Fibroblast of mammary gland (primary cell): ENCODE measurements at regions not wholly inside any gene's neighbourhood (a gene's known extent, or its start where the extent isn't known, plus 50 kb on each side); places are given as distances from the start of the nearest gene placed in this dataset.

ENCODE experiments used
- DNase-seq: peaks from one replicate; pipeline ENCODE4 v3.0.0-alpha.2; 2010; ENCODE audit warnings: low read depth
- H3K4me3 ChIP-seq: 2 replicates; pipeline ENCODE4 v1.5.1; 2011; ENCODE audit warnings: low read depth, mild to moderate bottlenecking, low read length, moderate library complexity; ENCODE audit not compliant: control insufficient read depth
- TF ChIP-seq, protein P1 (sequence below): conservative IDR thresholded peaks from 2 replicates; pipeline ENCODE4 v1.5.1; 2011; ENCODE audit warnings: low read depth, low read length, inconsistent platforms; ENCODE audit not compliant: control insufficient read depth, insufficient read depth

DNA sequence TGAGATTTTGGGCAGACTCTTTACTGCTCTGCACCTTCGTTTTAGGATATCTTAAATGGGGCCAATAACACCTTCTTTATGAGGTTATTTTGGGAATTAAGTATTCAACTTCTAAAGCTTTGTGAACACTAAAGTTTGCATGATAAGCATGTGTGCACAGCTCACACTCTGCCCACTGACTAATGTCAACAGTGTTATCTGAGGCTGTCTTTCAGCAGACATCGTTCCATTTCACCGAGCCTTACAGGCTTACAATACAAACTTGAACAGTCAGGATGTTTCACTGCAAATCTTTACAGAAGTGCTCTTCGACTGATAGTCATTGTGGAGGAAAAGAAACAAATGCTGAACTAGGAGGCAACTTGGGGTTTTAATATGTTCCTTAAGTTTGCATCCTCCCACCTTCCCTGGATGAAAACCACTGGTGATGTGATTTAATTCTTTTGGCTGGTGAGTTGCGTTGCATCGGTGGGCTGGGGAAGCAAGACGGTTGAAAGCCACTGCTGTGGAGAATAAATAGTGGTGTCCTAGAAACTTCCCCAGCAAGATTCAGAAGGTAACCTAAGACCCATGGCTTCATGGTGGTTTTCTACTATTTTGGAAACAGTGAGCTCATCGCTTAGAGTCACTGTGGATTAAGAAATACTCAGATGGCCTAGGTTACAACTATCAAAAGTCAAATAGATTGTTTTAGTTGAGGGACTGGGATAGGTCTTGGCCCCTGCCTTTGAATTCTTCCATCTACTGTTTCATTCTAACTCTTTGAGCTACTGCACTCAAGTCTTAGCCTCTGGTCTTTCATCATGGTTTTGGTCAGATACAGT is 167.2 kb upstream of the MAP3K7 start:
- H3K4me3 ChIP-seq: no peak overlapping the region
- DNase-seq: no peak
- TF ChIP-seq, protein P1, sequence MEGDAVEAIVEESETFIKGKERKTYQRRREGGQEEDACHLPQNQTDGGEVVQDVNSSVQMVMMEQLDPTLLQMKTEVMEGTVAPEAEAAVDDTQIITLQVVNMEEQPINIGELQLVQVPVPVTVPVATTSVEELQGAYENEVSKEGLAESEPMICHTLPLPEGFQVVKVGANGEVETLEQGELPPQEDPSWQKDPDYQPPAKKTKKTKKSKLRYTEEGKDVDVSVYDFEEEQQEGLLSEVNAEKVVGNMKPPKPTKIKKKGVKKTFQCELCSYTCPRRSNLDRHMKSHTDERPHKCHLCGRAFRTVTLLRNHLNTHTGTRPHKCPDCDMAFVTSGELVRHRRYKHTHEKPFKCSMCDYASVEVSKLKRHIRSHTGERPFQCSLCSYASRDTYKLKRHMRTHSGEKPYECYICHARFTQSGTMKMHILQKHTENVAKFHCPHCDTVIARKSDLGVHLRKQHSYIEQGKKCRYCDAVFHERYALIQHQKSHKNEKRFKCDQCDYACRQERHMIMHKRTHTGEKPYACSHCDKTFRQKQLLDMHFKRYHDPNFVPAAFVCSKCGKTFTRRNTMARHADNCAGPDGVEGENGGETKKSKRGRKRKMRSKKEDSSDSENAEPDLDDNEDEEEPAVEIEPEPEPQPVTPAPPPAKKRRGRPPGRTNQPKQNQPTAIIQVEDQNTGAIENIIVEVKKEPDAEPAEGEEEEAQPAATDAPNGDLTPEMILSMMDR: no peak

DNA sequence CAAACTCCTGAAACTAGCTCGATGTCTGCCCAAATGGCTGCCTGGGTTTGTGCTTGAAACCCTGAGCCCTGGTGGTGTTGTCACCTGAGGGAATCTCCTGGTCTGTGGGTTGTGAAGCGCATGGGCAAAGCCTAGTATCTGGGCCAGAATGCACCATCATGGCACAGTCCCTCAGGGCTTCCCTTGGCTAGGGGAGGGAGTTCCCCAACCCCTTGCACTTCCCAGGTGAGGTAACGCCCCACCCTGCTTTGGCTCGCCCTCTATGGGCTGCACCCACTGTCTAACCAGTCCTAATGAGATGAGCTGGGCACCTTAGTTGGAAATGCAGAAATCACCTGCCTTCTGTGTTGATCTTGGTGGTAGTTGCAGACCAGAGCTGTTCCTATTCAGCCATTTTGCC is 152.9 kb upstream of the MAP3K7 start:
- TF ChIP-seq, protein P1: no peak
- H3K4me3 ChIP-seq: no peak overlapping the region
- no peak for DNase-seq

DNA sequence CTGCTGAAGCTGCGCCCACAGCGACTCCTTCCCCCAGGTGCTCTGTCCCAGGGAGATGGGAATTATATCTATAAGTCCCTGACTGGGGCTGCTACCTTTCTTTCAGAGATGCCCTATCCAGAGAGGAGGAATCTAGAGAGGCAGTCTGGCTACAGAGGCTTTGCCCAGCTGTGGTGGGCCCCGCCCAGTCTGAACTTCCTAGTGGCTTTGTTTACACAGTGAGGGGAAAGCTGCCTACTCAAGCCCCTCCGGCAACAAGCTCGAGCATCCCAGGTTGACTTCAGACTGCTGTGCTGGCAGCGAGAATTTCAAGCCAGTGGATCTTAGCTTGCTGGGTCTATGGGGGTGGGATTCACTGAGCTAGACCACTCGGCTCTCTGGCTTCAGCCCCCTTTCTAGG is 152.5 kb upstream of the MAP3K7 start:
- H3K4me3 ChIP-seq: no peak overlapping the region
- TF ChIP-seq, protein P1: no peak
- no peak for DNase-seq

DNA sequence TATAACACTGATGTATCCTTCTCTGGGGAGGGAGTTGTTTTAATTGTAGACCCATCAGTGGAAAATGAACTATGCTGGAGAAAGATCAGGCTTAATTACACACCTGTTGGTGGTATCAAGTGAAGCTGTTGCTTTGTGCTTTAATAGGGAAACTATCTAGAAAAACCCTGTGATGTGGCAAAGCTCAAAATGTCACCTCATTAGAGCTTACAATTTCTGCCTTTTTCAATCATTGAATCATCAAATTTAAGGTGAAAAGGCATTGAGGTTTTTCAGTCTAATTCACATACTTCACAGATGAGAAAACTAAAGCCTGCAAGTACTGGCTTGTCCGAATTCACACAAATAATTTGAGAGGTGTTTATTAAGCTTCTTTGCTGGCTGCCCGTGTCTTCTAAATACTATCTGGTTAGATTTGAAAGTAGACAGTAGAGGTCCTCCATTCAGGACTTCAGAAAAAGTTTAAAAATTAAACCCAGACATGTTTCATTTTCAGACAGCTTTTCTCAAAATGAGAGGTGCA is 143.3 kb upstream of the MAP3K7 start:
- TF ChIP-seq, protein P1: no peak
- no peak for DNase-seq
- H3K4me3 ChIP-seq: no peak overlapping the region

DNA sequence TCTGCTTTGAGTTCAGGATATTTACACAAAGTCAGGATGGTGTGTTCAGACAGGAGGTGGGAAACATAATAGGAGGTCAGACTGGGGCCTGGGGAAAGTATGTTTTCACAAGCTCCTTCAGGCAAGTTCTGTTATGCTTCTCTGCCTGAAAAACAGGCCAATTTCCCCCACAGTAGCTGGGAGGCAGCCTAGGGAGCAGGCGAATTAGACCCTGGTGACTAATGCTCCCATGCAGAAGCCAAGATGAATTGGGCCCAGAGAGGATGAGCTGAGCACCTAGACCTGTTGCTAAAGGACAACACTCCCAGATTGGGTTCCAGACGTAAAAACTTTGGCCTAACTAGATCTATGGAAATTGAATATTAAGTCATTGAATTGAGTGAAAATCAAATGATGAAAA is 142.2 kb upstream of the MAP3K7 start:
- no peak overlapping the region for H3K4me3 ChIP-seq
- DNase-seq: no peak
- TF ChIP-seq, protein P1: no peak

DNA sequence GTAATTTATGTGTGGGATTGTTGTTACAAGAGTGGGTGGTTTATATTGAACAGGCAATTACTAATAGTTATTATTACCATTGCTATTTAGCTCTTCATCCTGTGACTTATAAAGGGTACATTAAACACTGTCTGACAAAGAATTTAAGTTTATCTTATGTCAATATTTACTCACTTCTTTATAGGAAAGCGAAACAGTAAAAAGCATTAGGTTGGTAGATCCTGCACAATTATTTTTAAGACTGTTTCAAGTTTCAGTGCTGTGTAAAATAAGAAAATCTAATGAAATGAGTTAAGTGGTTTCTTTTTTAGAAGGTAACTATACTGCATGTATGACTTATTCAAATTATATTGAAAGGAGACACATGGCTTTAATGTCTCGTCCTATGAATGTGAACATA is 135.8 kb upstream of the MAP3K7 start:
- DNase-seq: no peak
- TF ChIP-seq, protein P1: no peak
- H3K4me3 ChIP-seq: no peak overlapping the region
